ENCODE measurements at regions not wholly inside any gene's neighbourhood (a gene's known extent, or its start where the extent isn't known, plus 50 kb on each side); places are given as distances from the start of the nearest gene placed in this dataset.
A peak's percentile ranks its signal among the peaks of the same experiment; 100 is the strongest.
"Not testable (repeated sequence)": the region's sequence is repeated elsewhere in the genome, so short reads cannot be mapped to it uniquely, and the experiment has no call there.

- no peaks in the 10 kb centered on the region for H3K27me3 ChIP-seq
- no peaks in the 10 kb centered on the region for H3K36me3 ChIP-seq (ENCODE audit: low read depth, missing control alignments)
- TF ChIP-seq CTCF (IDR thresholded peaks at IDR 0.05): no peak
- TF ChIP-seq POLR2A (IDR thresholded peaks at IDR 0.05): no peak
- no peak overlapping the region for H3K4me3 ChIP-seq
- 30 to 33% methylated on average over 7 of the region's 7 CpGs for WGBS, 2 donors
- H3K4me1 ChIP-seq: peaks cover 12% of the 10 kb centered on the region
- H3K27ac ChIP-seq: no peak overlapping the region
- intact Hi-C loops (cut with DNase I; ENCODE audit: low total_unique reads): no loop called here
- H3K9me3 ChIP-seq: no peaks in the 10 kb centered on the region
- peak; percentile 74 for DNase-seq
These were observed 56.4 kb upstream of the ECHDC3 start for GRCh38 chr10:11685787-11686218.

- H3K9me3 ChIP-seq: no peaks in the 10 kb centered on the region
- no peak for TF ChIP-seq POLR2A (IDR thresholded peaks at IDR 0.05)
- TF ChIP-seq CTCF (IDR thresholded peaks at IDR 0.05): no peak
- peak; percentile 49 for DNase-seq
- WGBS, 2 donors: 52 to 53% methylated on average over 26 of the region's 26 CpGs
- peaks cover 12% of the 10 kb centered on the region for H3K4me1 ChIP-seq
- intact Hi-C loops (cut with DNase I; ENCODE audit: low total_unique reads): no loop called here
- H3K4me3 ChIP-seq: no peak overlapping the region
- no peaks in the 10 kb centered on the region for H3K27me3 ChIP-seq
- peak overlapping the region; percentile 66 to 67 for H3K27ac ChIP-seq
- H3K36me3 ChIP-seq (ENCODE audit: low read depth, missing control alignments): no peaks in the 10 kb centered on the region
These were observed 57.2 kb upstream of the ECHDC3 start for GRCh38 chr10:11684717-11685645.

GRCh38 chr10:11684341-11684716 lies 57.9 kb upstream of the ECHDC3 start:
- H3K9me3 ChIP-seq; H3K36me3 ChIP-seq (ENCODE audit: low read depth, missing control alignments); H3K27me3 ChIP-seq; intact Hi-C loops (cut with DNase I; ENCODE audit: low total_unique reads); H3K4me3 ChIP-seq; DNase-seq: not testable (repeated sequence)
- peak overlapping the region; percentile 66 to 67 for H3K27ac ChIP-seq
- WGBS, 2 donors: 78 to 84% methylated on average over 4 of the region's 4 CpGs
- H3K4me1 ChIP-seq: peaks cover 12% of the 10 kb centered on the region

- Histone ChIP-seq H3K27ac (no peak overlapping the region), H3K4me3 (no peak overlapping the region), H3K27me3 (no peaks in the 10 kb centered on the region), H3K9me3 (no peaks in the 10 kb centered on the region), H3K4me1 (peaks cover 12% of the 10 kb centered on the region), H3K36me3 (ENCODE audit: low read depth, missing control alignments) (no peaks in the 10 kb centered on the region)
- intact Hi-C loops (cut with DNase I; ENCODE audit: low total_unique reads): no loop called here
- 91 to 94% methylated on average over 14 of the region's 14 CpGs for WGBS, 2 donors
- TF ChIP-seq POLR2A (IDR thresholded peaks at IDR 0.05) (no peak), CTCF (IDR thresholded peaks at IDR 0.05) (no peak)
- DNase-seq: no peak
These were observed 58.5 kb upstream of the ECHDC3 start for GRCh38 chr10:11683529-11684320.

- no peaks in the 10 kb centered on the region for H3K36me3 ChIP-seq (ENCODE audit: low read depth, missing control alignments)
- 84 to 86% methylated on average over 14 of the region's 14 CpGs for WGBS, 2 donors
- H3K4me1 ChIP-seq: peaks cover 12% of the 10 kb centered on the region
- no peaks in the 10 kb centered on the region for H3K27me3 ChIP-seq
- no peak overlapping the region for H3K4me3 ChIP-seq
- no peak overlapping the region for H3K27ac ChIP-seq
- no peaks in the 10 kb centered on the region for H3K9me3 ChIP-seq
- no peak for DNase-seq
- intact Hi-C loops (cut with DNase I; ENCODE audit: low total_unique reads): no loop called here
- TF ChIP-seq POLR2A (IDR thresholded peaks at IDR 0.05): no peak
- no peak for TF ChIP-seq CTCF (IDR thresholded peaks at IDR 0.05)
These were observed 59.3 kb upstream of the ECHDC3 start for GRCh38 chr10:11682851-11683250.
